ENCODE measurements at regions not wholly inside any gene's neighbourhood (a gene's known extent, or its start where the extent isn't known, plus 50 kb on each side); places are given as distances from the start of the nearest gene placed in this dataset.
"Not testable (repeated sequence)": the region's sequence is repeated elsewhere in the genome, so short reads cannot be mapped to it uniquely, and the experiment has no call there.

DNA sequence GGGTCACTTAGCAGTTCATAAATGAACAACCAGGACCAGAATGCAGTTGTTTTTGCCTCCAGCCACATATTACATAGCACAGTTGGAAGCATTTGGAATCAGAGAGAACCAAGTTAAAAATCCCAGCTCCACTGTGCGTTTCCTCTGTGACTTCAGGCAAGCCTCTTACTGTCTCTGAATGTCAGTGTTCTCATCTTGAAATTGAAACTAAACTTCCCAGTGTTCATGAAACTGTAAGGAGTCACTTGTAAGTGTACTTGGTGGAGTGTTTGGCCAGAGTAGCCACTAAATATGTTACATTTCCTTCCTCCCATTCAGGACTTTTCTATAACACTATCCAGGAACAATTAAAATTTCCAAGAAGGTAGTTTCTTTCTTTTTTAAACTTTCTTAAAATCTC lies 276.8 kb downstream of the KCNRG start:
- POLR2A ChIA-PET (ENCODE audit: unreplicated experiment), result no interaction called here
- H3K27ac ChIP-seq, result no peak overlapping the region

DNA sequence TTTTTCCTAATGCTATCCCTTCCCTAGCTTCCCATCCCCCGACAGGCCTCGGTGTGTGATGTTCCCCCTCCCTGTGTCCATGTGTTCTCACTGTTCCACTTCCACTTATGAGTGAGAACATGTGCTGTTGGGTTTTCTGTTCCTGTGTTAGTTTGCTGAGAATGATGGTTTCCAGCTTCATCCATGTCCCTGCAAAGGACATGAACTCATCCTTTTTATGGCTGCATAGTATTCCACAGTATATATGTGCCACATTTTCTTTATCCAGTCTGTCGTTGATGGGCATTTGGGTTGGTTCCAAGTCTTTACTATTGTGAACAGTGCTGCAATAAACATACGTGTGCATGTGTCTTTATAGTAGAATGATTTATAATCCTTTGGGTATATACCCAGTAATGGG lies 279.2 kb downstream of the KCNRG start:
- H3K79me2 ChIP-seq (ENCODE audit: low read depth); H4K20me1 ChIP-seq (ENCODE audit: insufficient read depth); BruUV-seq (replicated peaks); H3K9me2 ChIP-seq (ENCODE audit: insufficient read depth); H3K4me1 ChIP-seq (replicated peaks; ENCODE audit: insufficient read depth); intact Hi-C loops (cut with micrococcal nuclease; ENCODE audit: unreplicated experiment); H3F3A ChIP-seq (ENCODE audit: insufficient read depth, low read depth); H3K4me3 ChIP-seq; H3K9me3 ChIP-seq (ENCODE audit: insufficient read depth, low read depth); H3K4me2 ChIP-seq; H3K27me3 ChIP-seq (ENCODE audit: insufficient read depth, low read depth); H3K36me3 ChIP-seq (ENCODE audit: low read depth); CTCF ChIA-PET; POLR2A ChIA-PET (ENCODE audit: unreplicated experiment); H3K27ac ChIP-seq; DNase-seq; H2AFZ ChIP-seq: not testable (repeated sequence)

More for the DNA sequence above, 276.8 kb downstream of the KCNRG start:
- intact Hi-C loops (cut with micrococcal nuclease; ENCODE audit: unreplicated experiment), result no loop called here
- Histone ChIP-seq H3K4me1 (replicated peaks; ENCODE audit: insufficient read depth) (no peaks in the 10 kb centered on the region), H3K79me2 (ENCODE audit: low read depth) (no peaks in the 10 kb centered on the region), H3K9me2 (ENCODE audit: insufficient read depth) (no peaks in the 10 kb centered on the region), H3K36me3 (ENCODE audit: low read depth) (no peaks in the 10 kb centered on the region), H3K27me3 (ENCODE audit: insufficient read depth, low read depth) (no peaks in the 10 kb centered on the region), H3F3A (ENCODE audit: insufficient read depth, low read depth) (no peaks in the 10 kb centered on the region), H2AFZ (no peak overlapping the region), H3K4me3 (no peak overlapping the region), H4K20me1 (ENCODE audit: insufficient read depth) (no peaks in the 10 kb centered on the region), H3K4me2 (no peak overlapping the region), H3K9me3 (ENCODE audit: insufficient read depth, low read depth) (no peaks in the 10 kb centered on the region)
- CTCF ChIA-PET, result interaction anchor here (0.6 kb wide), 1 partner anchor 154 kb away, joined by 5 read pairs; no protein-coding TSS in a partner anchor
- TF ChIP-seq, protein P1, sequence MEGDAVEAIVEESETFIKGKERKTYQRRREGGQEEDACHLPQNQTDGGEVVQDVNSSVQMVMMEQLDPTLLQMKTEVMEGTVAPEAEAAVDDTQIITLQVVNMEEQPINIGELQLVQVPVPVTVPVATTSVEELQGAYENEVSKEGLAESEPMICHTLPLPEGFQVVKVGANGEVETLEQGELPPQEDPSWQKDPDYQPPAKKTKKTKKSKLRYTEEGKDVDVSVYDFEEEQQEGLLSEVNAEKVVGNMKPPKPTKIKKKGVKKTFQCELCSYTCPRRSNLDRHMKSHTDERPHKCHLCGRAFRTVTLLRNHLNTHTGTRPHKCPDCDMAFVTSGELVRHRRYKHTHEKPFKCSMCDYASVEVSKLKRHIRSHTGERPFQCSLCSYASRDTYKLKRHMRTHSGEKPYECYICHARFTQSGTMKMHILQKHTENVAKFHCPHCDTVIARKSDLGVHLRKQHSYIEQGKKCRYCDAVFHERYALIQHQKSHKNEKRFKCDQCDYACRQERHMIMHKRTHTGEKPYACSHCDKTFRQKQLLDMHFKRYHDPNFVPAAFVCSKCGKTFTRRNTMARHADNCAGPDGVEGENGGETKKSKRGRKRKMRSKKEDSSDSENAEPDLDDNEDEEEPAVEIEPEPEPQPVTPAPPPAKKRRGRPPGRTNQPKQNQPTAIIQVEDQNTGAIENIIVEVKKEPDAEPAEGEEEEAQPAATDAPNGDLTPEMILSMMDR (conservative IDR thresholded peaks at IDR 0.05), result no peak
- no peak for TF ChIP-seq EZH2 (IDR thresholded peaks at IDR 0.05; ENCODE audit: low read depth)
- no TSS peak for BruUV-seq (replicated peaks)
- DNase-seq, result no peak

DNA sequence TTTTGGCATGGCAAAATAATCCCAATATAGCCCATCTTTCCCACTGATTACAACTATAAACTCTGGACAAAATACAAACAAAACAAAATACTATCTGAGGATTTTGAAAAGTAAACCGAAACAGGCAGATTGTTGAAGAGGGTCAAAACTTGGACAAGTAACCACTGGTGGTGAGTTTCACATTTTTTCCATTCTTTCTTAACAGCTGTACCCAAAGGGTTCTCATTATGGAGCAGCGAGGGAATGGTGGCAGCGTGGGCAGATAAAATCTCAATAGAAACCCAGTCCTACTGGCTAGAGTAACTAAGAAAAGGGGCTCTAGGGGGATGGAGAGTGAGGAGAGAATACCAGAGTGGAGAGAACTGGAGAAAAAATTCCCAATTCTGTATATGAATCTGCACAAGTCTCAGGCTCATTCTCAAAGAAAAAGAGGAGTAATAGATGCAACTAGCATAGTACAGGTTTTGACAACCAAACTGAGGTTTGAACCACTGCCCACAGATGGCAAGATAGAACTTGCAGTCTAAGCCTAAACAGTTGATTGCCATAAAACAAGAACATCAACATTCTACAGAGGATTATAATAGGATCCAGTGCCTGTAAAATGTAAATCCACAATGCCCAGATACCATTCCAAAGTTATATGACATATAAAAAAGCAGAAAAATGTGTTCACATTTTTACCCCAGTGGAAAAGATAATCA lies 284.5 kb downstream of the KCNRG start:
- POLR2A ChIA-PET (ENCODE audit: unreplicated experiment), result no interaction called here
- DNase-seq, result no peak
- Histone ChIP-seq H3K9me2 (ENCODE audit: insufficient read depth) (no peaks in the 10 kb centered on the region), H3F3A (ENCODE audit: insufficient read depth, low read depth) (no peaks in the 10 kb centered on the region), H3K9me3 (ENCODE audit: insufficient read depth, low read depth) (no peaks in the 10 kb centered on the region), H2AFZ (no peak overlapping the region), H3K27me3 (ENCODE audit: insufficient read depth, low read depth) (no peaks in the 10 kb centered on the region), H3K4me3 (no peak overlapping the region), H3K36me3 (ENCODE audit: low read depth) (no peaks in the 10 kb centered on the region), H3K4me1 (replicated peaks; ENCODE audit: insufficient read depth) (no peaks in the 10 kb centered on the region), H4K20me1 (ENCODE audit: insufficient read depth) (no peaks in the 10 kb centered on the region), H3K27ac (no peak overlapping the region), H3K79me2 (ENCODE audit: low read depth) (no peaks in the 10 kb centered on the region), H3K4me2 (no peak overlapping the region)
- no TSS peak for BruUV-seq (replicated peaks)
- CTCF ChIA-PET, result no interaction called here
- intact Hi-C loops (cut with micrococcal nuclease; ENCODE audit: unreplicated experiment), result no loop called here
- TF ChIP-seq, protein P1 (conservative IDR thresholded peaks at IDR 0.05), result no peak
- no peak for TF ChIP-seq EZH2 (IDR thresholded peaks at IDR 0.05; ENCODE audit: low read depth)

Measured in PC-9 (cell line).